ENCODE measurements at regions not wholly inside any gene's neighbourhood (a gene's known extent, or its start where the extent isn't known, plus 50 kb on each side); places are given as distances from the start of the nearest gene placed in this dataset.

DNA sequence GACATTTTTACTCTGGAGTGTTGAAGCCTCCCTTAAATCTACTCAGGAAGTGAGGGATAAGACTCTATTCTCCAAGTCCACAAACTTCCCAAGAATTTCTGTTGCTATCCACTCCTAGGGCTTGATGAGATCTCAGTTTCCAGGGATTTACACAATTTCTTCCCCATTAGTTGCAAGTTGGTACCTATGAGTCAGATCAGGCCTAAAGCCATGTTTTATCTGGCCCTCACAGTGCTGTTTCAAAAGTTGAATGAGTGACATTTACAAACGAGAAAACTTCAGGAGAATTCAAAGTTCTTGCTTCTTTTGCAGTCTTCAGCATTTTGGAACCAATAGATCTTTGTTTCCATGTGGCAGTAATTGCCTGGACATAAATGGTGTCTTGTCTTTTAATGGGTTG is 156.4 kb upstream of the SYT10 start:
- TF ChIP-seq POLR2A (IDR thresholded peaks at IDR 0.05) = no peak
- TF ChIP-seq, protein P1, sequence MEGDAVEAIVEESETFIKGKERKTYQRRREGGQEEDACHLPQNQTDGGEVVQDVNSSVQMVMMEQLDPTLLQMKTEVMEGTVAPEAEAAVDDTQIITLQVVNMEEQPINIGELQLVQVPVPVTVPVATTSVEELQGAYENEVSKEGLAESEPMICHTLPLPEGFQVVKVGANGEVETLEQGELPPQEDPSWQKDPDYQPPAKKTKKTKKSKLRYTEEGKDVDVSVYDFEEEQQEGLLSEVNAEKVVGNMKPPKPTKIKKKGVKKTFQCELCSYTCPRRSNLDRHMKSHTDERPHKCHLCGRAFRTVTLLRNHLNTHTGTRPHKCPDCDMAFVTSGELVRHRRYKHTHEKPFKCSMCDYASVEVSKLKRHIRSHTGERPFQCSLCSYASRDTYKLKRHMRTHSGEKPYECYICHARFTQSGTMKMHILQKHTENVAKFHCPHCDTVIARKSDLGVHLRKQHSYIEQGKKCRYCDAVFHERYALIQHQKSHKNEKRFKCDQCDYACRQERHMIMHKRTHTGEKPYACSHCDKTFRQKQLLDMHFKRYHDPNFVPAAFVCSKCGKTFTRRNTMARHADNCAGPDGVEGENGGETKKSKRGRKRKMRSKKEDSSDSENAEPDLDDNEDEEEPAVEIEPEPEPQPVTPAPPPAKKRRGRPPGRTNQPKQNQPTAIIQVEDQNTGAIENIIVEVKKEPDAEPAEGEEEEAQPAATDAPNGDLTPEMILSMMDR (IDR thresholded peaks at IDR 0.05) = no peak

Measured in heart left ventricle (tissue), 13 donors.